Spleen (tissue), 7 donors: ENCODE measurements at regions not wholly inside any gene's neighbourhood (a gene's known extent, or its start where the extent isn't known, plus 50 kb on each side); places are given as distances from the start of the nearest gene placed in this dataset.

Experiments used
- POLR2A ChIP-seq, 3 donors: fragments of 450-650 bp; IDR thresholded peaks; one replicate each; pipeline ENCODE4 v1.5.1; 2017; ENCODE audit warnings: antibody characterized with exemption in 3 of 3, mild to moderate bottlenecking in 1 of 3
- POLR2AphosphoS5 ChIP-seq, 3 donors: sonication (generic); formaldehyde crosslinking; IDR thresholded peaks; one replicate each; pipeline ENCODE4 v1.5.1; 2017; ENCODE audit warnings: antibody characterized with exemption in 3 of 3
- TF ChIP-seq, protein P1 (sequence below), 11 experiments: fragments of 200-600 bp in 7 of 11; fragments of 450-650 bp in 4 of 11; sonication (generic) in 4 of 11; IDR thresholded peaks in 8 of 11; conservative IDR thresholded peaks in 3 of 11; 1 replicate in 7 of 11; 2 replicates in 4 of 11; pipeline versions ENCODE4 v1.4.0 to v1.8.0; 2016 to 2021; ENCODE audit warnings: antibody characterized with exemption in 11 of 11, inconsistent platforms in 4 of 11, mild to moderate bottlenecking in 1 of 11
- donor health status: DM: no; HTN: no; CAD: no; lungs with moderate emphysema.
- donor health status: DM: no; HTN: no; CAD: no.
- donor health status: DM: no; HTN: no; CAD: no.

DNA sequence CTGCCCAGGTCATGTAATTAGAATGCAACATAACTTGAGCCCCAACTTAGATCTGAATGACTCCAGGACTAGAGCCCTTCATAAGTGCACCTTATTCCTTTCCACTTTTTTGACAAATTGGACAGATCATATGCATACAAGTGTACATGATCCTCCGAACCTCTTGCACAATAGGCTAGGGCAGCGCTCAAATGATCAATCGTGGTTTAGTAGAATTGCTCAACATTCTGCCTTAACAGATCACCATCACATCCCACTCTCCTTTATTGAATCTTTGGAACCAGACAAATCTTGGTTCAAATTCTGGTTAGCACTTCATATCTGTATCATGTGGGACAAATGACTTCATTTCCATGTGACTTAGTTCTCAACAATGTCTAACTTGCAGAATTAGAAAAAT lies 106.8 kb upstream of the CDIN1 start:
- TF ChIP-seq, protein P1, sequence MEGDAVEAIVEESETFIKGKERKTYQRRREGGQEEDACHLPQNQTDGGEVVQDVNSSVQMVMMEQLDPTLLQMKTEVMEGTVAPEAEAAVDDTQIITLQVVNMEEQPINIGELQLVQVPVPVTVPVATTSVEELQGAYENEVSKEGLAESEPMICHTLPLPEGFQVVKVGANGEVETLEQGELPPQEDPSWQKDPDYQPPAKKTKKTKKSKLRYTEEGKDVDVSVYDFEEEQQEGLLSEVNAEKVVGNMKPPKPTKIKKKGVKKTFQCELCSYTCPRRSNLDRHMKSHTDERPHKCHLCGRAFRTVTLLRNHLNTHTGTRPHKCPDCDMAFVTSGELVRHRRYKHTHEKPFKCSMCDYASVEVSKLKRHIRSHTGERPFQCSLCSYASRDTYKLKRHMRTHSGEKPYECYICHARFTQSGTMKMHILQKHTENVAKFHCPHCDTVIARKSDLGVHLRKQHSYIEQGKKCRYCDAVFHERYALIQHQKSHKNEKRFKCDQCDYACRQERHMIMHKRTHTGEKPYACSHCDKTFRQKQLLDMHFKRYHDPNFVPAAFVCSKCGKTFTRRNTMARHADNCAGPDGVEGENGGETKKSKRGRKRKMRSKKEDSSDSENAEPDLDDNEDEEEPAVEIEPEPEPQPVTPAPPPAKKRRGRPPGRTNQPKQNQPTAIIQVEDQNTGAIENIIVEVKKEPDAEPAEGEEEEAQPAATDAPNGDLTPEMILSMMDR (IDR thresholded peaks at IDR 0.05 in 8 of 11, conservative IDR thresholded peaks at IDR 0.05 in 3 of 11): no peak
- TF ChIP-seq POLR2A (IDR thresholded peaks at IDR 0.05): no peak
- TF ChIP-seq POLR2AphosphoS5 (IDR thresholded peaks at IDR 0.05): no peak
